Activated CD4-positive, alpha-beta T cell treated with anti-CD3 and anti-CD28 coated beads, Interleukin-2, amount 10 ng/mL, durations not matched to agents 7 days and 5 days (primary cell): ENCODE measurements at regions not wholly inside any gene's neighbourhood (a gene's known extent, or its start where the extent isn't known, plus 50 kb on each side); places are given as distances from the start of the nearest gene placed in this dataset.
"Not testable (repeated sequence)": the region's sequence is repeated elsewhere in the genome, so short reads cannot be mapped to it uniquely, and the experiment has no call there.

ENCODE experiments used
- CTCF ChIA-PET: fragments of 350-600 bp; sonication (Branson Sonifier 250); formaldehyde crosslinking; loops from one replicate; lab custom pipeline; 2021; ENCODE audit warnings: antibody characterized with exemption; lab: Charles Lee
- POLR2A ChIA-PET: fragments of 350-600 bp; sonication (Branson Sonifier 250); formaldehyde crosslinking; loops from one replicate; lab custom pipeline; 2021; ENCODE audit warnings: antibody characterized with exemption; lab: Charles Lee
- DNase-seq: peaks from one replicate; pipeline ENCODE4 v3.0.0-alpha.2; 2020
- H3K27ac Mint-ChIP-seq: one replicate; pipeline ENCODE4 v1.8.0; 2021; ENCODE audit warnings: mild to moderate bottlenecking, moderate library complexity, mixed read lengths
- H3K27me3 Mint-ChIP-seq: one replicate; pipeline ENCODE4 v1.8.0; 2021; ENCODE audit warnings: mixed read lengths
- H3K36me3 Mint-ChIP-seq: one replicate; pipeline ENCODE4 v1.8.0; 2021; ENCODE audit warnings: low read depth, mixed read lengths
- H3K4me1 Mint-ChIP-seq: one replicate; pipeline ENCODE4 v1.8.0; 2021; ENCODE audit warnings: mixed read lengths
- H3K4me3 Mint-ChIP-seq: one replicate; pipeline ENCODE4 v1.8.0; 2021; ENCODE audit warnings: mild to moderate bottlenecking, moderate library complexity, mixed read lengths
- H3K9me3 Mint-ChIP-seq: one replicate; pipeline ENCODE4 v1.8.0; 2021; ENCODE audit warnings: mixed read lengths

GRCh38 chr2:116975608-116976007 lies 838.9 kb upstream of the DDX18 start:
- H3K4me3 Mint-ChIP-seq, result no peak overlapping the region
- no peaks in the 10 kb centered on the region for H3K36me3 Mint-ChIP-seq
- no peak overlapping the region for H3K27ac Mint-ChIP-seq
- peaks cover 9% of the 10 kb centered on the region for H3K9me3 Mint-ChIP-seq
- CTCF ChIA-PET, result no interaction called here
- POLR2A ChIA-PET, result no interaction called here
- H3K4me1 Mint-ChIP-seq, result no peaks in the 10 kb centered on the region
- no peaks in the 10 kb centered on the region for H3K27me3 Mint-ChIP-seq
- no peak for DNase-seq

GRCh38 chr2:116979916-116980764 lies 834.4 kb upstream of the DDX18 start:
- Mint-ChIP-seq H3K27me3 (no peaks in the 10 kb centered on the region), H3K4me3 (no peak overlapping the region), H3K9me3 (peaks cover 15% of the 10 kb centered on the region), H3K36me3 (no peaks in the 10 kb centered on the region), H3K4me1 (no peaks in the 10 kb centered on the region), H3K27ac (no peak overlapping the region)
- CTCF ChIA-PET, result no interaction called here
- POLR2A ChIA-PET, result no interaction called here
- no peak for DNase-seq

- no peaks in the 10 kb centered on the region for H3K4me1 Mint-ChIP-seq
- DNase-seq, result no peak
- H3K27ac Mint-ChIP-seq, result no peak overlapping the region
- peaks cover 5% of the 10 kb centered on the region for H3K9me3 Mint-ChIP-seq
- no peak overlapping the region for H3K4me3 Mint-ChIP-seq
- ChIA-PET POLR2A (no interaction called here), CTCF (no interaction called here)
- H3K27me3 Mint-ChIP-seq, result no peaks in the 10 kb centered on the region
- no peaks in the 10 kb centered on the region for H3K36me3 Mint-ChIP-seq
Observed at GRCh38 chr2:116987447-116987846, 827.0 kb upstream of the DDX18 start.

- Mint-ChIP-seq H3K9me3 (peaks cover 2% of the 10 kb centered on the region), H3K4me3 (no peak overlapping the region), H3K27me3 (no peaks in the 10 kb centered on the region), H3K27ac (no peak overlapping the region), H3K4me1 (no peaks in the 10 kb centered on the region), H3K36me3 (no peaks in the 10 kb centered on the region)
- CTCF ChIA-PET, result no interaction called here
- no peak for DNase-seq
- POLR2A ChIA-PET, result no interaction called here
Observed at GRCh38 chr2:116988303-116988702, 826.2 kb upstream of the DDX18 start.

GRCh38 chr2:117019357-117019756 lies 795.1 kb upstream of the DDX18 start:
- DNase-seq, result no peak
- H3K36me3 Mint-ChIP-seq, result no peaks in the 10 kb centered on the region
- POLR2A ChIA-PET, result no interaction called here
- H3K9me3 Mint-ChIP-seq, result no peaks in the 10 kb centered on the region
- no peaks in the 10 kb centered on the region for H3K27me3 Mint-ChIP-seq
- H3K4me1 Mint-ChIP-seq, result no peaks in the 10 kb centered on the region
- CTCF ChIA-PET, result no interaction called here
- H3K4me3 Mint-ChIP-seq, result no peak overlapping the region
- no peak overlapping the region for H3K27ac Mint-ChIP-seq

GRCh38 chr2:117027646-117028045 lies 786.8 kb upstream of the DDX18 start:
- H3K4me3 Mint-ChIP-seq, result no peak overlapping the region
- no peaks in the 10 kb centered on the region for H3K4me1 Mint-ChIP-seq
- CTCF ChIA-PET, result interaction anchor here (0.6 kb wide), 1 partner anchor 1072 kb away, joined by 3 read pairs; no protein-coding TSS in a partner anchor
- no peaks in the 10 kb centered on the region for H3K27me3 Mint-ChIP-seq
- H3K27ac Mint-ChIP-seq, result no peak overlapping the region
- POLR2A ChIA-PET, result no interaction called here
- no peaks in the 10 kb centered on the region for H3K36me3 Mint-ChIP-seq
- H3K9me3 Mint-ChIP-seq, result peaks cover 8% of the 10 kb centered on the region
- DNase-seq, result no peak

- H3K9me3 Mint-ChIP-seq, result peaks cover 10% of the 10 kb centered on the region
- POLR2A ChIA-PET, CTCF ChIA-PET: not testable (repeated sequence)
Observed at GRCh38 chr2:117028708-117029107, 785.8 kb upstream of the DDX18 start.

GRCh38 chr2:117055499-117056375 lies 758.8 kb upstream of the DDX18 start:
- no peak for DNase-seq
- peaks cover 13% of the 10 kb centered on the region for H3K9me3 Mint-ChIP-seq
- no peak overlapping the region for H3K4me3 Mint-ChIP-seq
- ChIA-PET POLR2A (no interaction called here), CTCF (no interaction called here)
- no peak overlapping the region for H3K27ac Mint-ChIP-seq
- no peaks in the 10 kb centered on the region for H3K4me1 Mint-ChIP-seq
- no peaks in the 10 kb centered on the region for H3K27me3 Mint-ChIP-seq
- no peaks in the 10 kb centered on the region for H3K36me3 Mint-ChIP-seq

More at GRCh38 chr2:117028708-117029107, 785.8 kb upstream of the DDX18 start:
- H3K27ac Mint-ChIP-seq, H3K27me3 Mint-ChIP-seq, DNase-seq, H3K4me3 Mint-ChIP-seq, H3K4me1 Mint-ChIP-seq, H3K36me3 Mint-ChIP-seq: not testable (repeated sequence)

GRCh38 chr2:117056376-117056748 lies 758.1 kb upstream of the DDX18 start:
- H3K27me3 Mint-ChIP-seq, result no peaks in the 10 kb centered on the region
- POLR2A ChIA-PET, result no interaction called here
- no peaks in the 10 kb centered on the region for H3K36me3 Mint-ChIP-seq

GRCh38 chr2:117057016-117057415 lies 757.5 kb upstream of the DDX18 start:
- no peaks in the 10 kb centered on the region for H3K27me3 Mint-ChIP-seq
- no peak overlapping the region for H3K4me3 Mint-ChIP-seq
- no peak for DNase-seq
- peaks cover 13% of the 10 kb centered on the region for H3K9me3 Mint-ChIP-seq
- H3K36me3 Mint-ChIP-seq, result no peaks in the 10 kb centered on the region
- ChIA-PET POLR2A (no interaction called here), CTCF (no interaction called here)
- no peaks in the 10 kb centered on the region for H3K4me1 Mint-ChIP-seq
- no peak overlapping the region for H3K27ac Mint-ChIP-seq

More at GRCh38 chr2:117056376-117056748, 758.1 kb upstream of the DDX18 start:
- Mint-ChIP-seq H3K9me3 (peaks cover 13% of the 10 kb centered on the region), H3K27ac (no peak overlapping the region), H3K4me1 (no peaks in the 10 kb centered on the region), H3K4me3 (no peak overlapping the region)
- DNase-seq, result no peak
- CTCF ChIA-PET, result no interaction called here

GRCh38 chr2:117058366-117058765 lies 756.1 kb upstream of the DDX18 start:
- CTCF ChIA-PET, result no interaction called here
- Mint-ChIP-seq H3K4me1 (no peaks in the 10 kb centered on the region), H3K27me3 (no peaks in the 10 kb centered on the region), H3K36me3 (no peaks in the 10 kb centered on the region), H3K27ac (no peak overlapping the region), H3K4me3 (no peak overlapping the region), H3K9me3 (peaks cover 14% of the 10 kb centered on the region)
- POLR2A ChIA-PET, result no interaction called here
- no peak for DNase-seq

- H3K36me3 Mint-ChIP-seq, result no peaks in the 10 kb centered on the region
- no peaks in the 10 kb centered on the region for H3K27me3 Mint-ChIP-seq
- no peak for DNase-seq
- ChIA-PET CTCF (no interaction called here), POLR2A (no interaction called here)
- H3K4me3 Mint-ChIP-seq, result no peak overlapping the region
- H3K9me3 Mint-ChIP-seq, result peaks cover 8% of the 10 kb centered on the region
- no peak overlapping the region for H3K27ac Mint-ChIP-seq
- no peaks in the 10 kb centered on the region for H3K4me1 Mint-ChIP-seq
Observed at GRCh38 chr2:117064021-117064420, 750.5 kb upstream of the DDX18 start.

- H3K9me3 Mint-ChIP-seq, result peaks cover 11% of the 10 kb centered on the region
- no peaks in the 10 kb centered on the region for H3K4me1 Mint-ChIP-seq
- ChIA-PET POLR2A (no interaction called here), CTCF (no interaction called here)
- H3K27me3 Mint-ChIP-seq, result no peaks in the 10 kb centered on the region
- no peak overlapping the region for H3K27ac Mint-ChIP-seq
- no peak overlapping the region for H3K4me3 Mint-ChIP-seq
- no peaks in the 10 kb centered on the region for H3K36me3 Mint-ChIP-seq
- DNase-seq, result no peak
Observed at GRCh38 chr2:117065912-117066311, 748.6 kb upstream of the DDX18 start.
